Amygdala (tissue), 56 donors: ENCODE measurements at regions not wholly inside any gene's neighbourhood (a gene's known extent, or its start where the extent isn't known, plus 50 kb on each side); places are given as distances from the start of the nearest gene placed in this dataset.

Experiments used
- DNase-seq, 56 donors: peaks; one replicate each; lab custom pipeline; 2025; lab: John Stamatoyannopoulos, UW

GRCh38 chr2:18911416-18911815, 322.0 kb upstream of the NT5C1B start:
- DNase-seq, result no peak

GRCh38 chr2:18910843-18911242, 321.5 kb upstream of the NT5C1B start:
- no peak for DNase-seq

- no peak for DNase-seq
These were observed 318.6 kb upstream of the NT5C1B start for GRCh38 chr2:18907937-18908336.

- DNase-seq, result no peak
These were observed 318.1 kb upstream of the NT5C1B start for GRCh38 chr2:18907508-18907907.

GRCh38 chr2:18903750-18904149, 314.4 kb upstream of the NT5C1B start:
- no peak for DNase-seq

GRCh38 chr2:18901242-18901641, 311.9 kb upstream of the NT5C1B start:
- DNase-seq, result no peak

- DNase-seq, result no peak
These were observed 311.3 kb upstream of the NT5C1B start for GRCh38 chr2:18900691-18901141.

GRCh38 chr2:18899725-18900124, 310.4 kb upstream of the NT5C1B start:
- DNase-seq, result no peak

- DNase-seq, result no peak
These were observed 308.9 kb upstream of the NT5C1B start for GRCh38 chr2:18898271-18898670.

- no peak for DNase-seq
These were observed 306.9 kb upstream of the NT5C1B start for GRCh38 chr2:18896125-18896764.

- no peak for DNase-seq
These were observed 302.4 kb upstream of the NT5C1B start for GRCh38 chr2:18891600-18892345.

GRCh38 chr2:18889565-18890332, 300.4 kb upstream of the NT5C1B start:
- peak in 1 of 56 donors; percentile 10 for DNase-seq

GRCh38 chr2:18885457-18885856, 296.1 kb upstream of the NT5C1B start:
- no peak for DNase-seq

- DNase-seq, result no peak
These were observed 294.5 kb upstream of the NT5C1B start for GRCh38 chr2:18883616-18884456.

GRCh38 chr2:18871430-18871829, 282.1 kb upstream of the NT5C1B start:
- no peak for DNase-seq

GRCh38 chr2:18870307-18870706, 280.9 kb upstream of the NT5C1B start:
- no peak for DNase-seq

GRCh38 chr2:18861951-18862350, 272.6 kb upstream of the NT5C1B start:
- DNase-seq, result no peak

- DNase-seq, result no peak
These were observed 270.8 kb upstream of the NT5C1B start for GRCh38 chr2:18860179-18860578.

GRCh38 chr2:18856765-18857164, 267.4 kb upstream of the NT5C1B start:
- DNase-seq, result no peak

- DNase-seq, result no peak
These were observed 265.7 kb upstream of the NT5C1B start for GRCh38 chr2:18855027-18855426.
